ENCODE measurements at regions not wholly inside any gene's neighbourhood (a gene's known extent, or its start where the extent isn't known, plus 50 kb on each side); places are given as distances from the start of the nearest gene placed in this dataset.

DNA sequence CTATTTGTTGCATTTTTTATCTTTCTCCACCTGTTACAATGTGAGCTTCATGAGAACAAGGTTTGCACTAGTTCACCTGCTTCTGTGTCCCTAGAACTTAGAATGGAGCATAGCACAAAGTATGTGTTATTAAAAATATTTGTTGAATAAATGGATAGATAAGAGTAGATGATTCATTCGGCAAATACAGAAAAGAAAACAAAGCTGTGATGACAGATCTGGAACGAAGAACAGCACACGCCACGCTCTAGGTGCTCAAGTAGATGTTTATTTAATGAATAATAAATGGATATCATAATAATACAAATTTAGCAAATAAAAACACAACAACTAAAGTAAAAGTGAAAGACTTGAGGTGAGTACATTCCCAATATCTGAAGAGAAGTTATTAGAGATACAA, 273.1 kb downstream of the HAO1 start:
- Histone ChIP-seq H3K27ac (no peak overlapping the region), H3K4me1 (no peaks in the 10 kb centered on the region), H3K4me3 (no peak overlapping the region), H3K27me3 (no peaks in the 10 kb centered on the region), H3K9me3 (no peaks in the 10 kb centered on the region), H3K36me3 (no peaks in the 10 kb centered on the region)
- 64 to 67% methylated on average over 4 of the region's 4 CpGs for WGBS, 2 donors
- intact Hi-C loops (cut with DNase I) = no loop called here
- DNase-seq = no peak
- TF ChIP-seq POLR2AphosphoS5 (IDR thresholded peaks at IDR 0.05) = no peak
- no peak for TF ChIP-seq POLR2A (IDR thresholded peaks at IDR 0.05)
- no peak for TF ChIP-seq EP300 (IDR thresholded peaks at IDR 0.05)
- TF ChIP-seq, protein P1, sequence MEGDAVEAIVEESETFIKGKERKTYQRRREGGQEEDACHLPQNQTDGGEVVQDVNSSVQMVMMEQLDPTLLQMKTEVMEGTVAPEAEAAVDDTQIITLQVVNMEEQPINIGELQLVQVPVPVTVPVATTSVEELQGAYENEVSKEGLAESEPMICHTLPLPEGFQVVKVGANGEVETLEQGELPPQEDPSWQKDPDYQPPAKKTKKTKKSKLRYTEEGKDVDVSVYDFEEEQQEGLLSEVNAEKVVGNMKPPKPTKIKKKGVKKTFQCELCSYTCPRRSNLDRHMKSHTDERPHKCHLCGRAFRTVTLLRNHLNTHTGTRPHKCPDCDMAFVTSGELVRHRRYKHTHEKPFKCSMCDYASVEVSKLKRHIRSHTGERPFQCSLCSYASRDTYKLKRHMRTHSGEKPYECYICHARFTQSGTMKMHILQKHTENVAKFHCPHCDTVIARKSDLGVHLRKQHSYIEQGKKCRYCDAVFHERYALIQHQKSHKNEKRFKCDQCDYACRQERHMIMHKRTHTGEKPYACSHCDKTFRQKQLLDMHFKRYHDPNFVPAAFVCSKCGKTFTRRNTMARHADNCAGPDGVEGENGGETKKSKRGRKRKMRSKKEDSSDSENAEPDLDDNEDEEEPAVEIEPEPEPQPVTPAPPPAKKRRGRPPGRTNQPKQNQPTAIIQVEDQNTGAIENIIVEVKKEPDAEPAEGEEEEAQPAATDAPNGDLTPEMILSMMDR (IDR thresholded peaks at IDR 0.05) = no peak

DNA sequence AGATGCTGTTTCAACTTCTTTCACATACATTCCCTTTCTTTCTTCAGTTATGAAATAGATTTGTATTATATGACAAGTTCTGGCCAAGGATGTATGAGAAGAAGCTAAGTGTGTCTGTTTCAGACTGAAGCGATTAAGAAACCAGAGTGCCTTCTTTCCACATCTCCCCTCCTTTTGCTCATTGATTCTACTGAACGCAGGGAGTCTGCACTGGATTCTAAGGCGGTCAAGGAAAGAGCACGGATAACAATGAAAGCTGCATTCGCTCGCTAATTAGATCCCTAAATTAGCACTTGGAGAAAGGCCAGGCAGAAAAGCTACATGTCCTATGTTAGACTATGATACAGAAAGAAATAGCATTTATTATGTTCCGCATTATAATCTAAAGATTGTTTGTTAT, 267.7 kb downstream of the HAO1 start:
- no peaks in the 10 kb centered on the region for H3K9me3 ChIP-seq
- DNase-seq = no peak
- no peak overlapping the region for H3K4me3 ChIP-seq
- TF ChIP-seq, protein P1 (IDR thresholded peaks at IDR 0.05) = no peak
- TF ChIP-seq EP300 (IDR thresholded peaks at IDR 0.05) (no peak), POLR2A (IDR thresholded peaks at IDR 0.05) (no peak), POLR2AphosphoS5 (IDR thresholded peaks at IDR 0.05) (no peak)
- H3K27ac ChIP-seq = no peak overlapping the region
- intact Hi-C loops (cut with DNase I) = no loop called here
- H3K4me1 ChIP-seq = peaks cover 0 to 10% (median 3%) of the 10 kb centered on the region in 4 donors
- 85 to 88% methylated on average over 7 of the region's 7 CpGs for WGBS, 2 donors
- no peaks in the 10 kb centered on the region for H3K27me3 ChIP-seq
- no peaks in the 10 kb centered on the region for H3K36me3 ChIP-seq

DNA sequence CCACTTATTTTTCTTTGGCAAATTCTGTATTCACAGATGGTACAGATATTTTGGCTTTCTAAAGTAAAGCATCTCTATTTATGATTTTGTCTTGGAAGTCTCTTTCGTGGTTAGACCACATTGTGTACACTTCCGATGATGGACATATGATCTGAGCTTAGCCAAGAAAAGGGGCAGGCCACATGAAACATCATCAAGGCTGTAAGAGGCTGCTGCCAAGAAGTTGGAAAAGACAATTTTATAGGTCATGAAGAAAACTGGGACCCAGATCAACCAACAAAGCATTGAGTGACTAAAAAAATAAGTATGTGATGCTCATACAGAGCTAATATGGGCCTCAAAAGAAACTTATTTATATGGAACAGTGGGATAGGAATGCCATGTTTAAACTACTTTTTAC, 266.4 kb downstream of the HAO1 start:
- no peaks in the 10 kb centered on the region for H3K9me3 ChIP-seq
- H3K27me3 ChIP-seq = no peaks in the 10 kb centered on the region
- TF ChIP-seq POLR2A (IDR thresholded peaks at IDR 0.05) (no peak), EP300 (IDR thresholded peaks at IDR 0.05) (no peak), POLR2AphosphoS5 (IDR thresholded peaks at IDR 0.05) (no peak)
- TF ChIP-seq, protein P1 (IDR thresholded peaks at IDR 0.05) = no peak
- H3K27ac ChIP-seq = no peak overlapping the region
- intact Hi-C loops (cut with DNase I) = no loop called here
- peaks cover 0 to 10% (median 3%) of the 10 kb centered on the region in 4 donors for H3K4me1 ChIP-seq
- WGBS, 2 donors = 72 to 84% methylated on average over 2 of the region's 2 CpGs
- no peak overlapping the region for H3K4me3 ChIP-seq
- DNase-seq = no peak
- no peaks in the 10 kb centered on the region for H3K36me3 ChIP-seq

DNA sequence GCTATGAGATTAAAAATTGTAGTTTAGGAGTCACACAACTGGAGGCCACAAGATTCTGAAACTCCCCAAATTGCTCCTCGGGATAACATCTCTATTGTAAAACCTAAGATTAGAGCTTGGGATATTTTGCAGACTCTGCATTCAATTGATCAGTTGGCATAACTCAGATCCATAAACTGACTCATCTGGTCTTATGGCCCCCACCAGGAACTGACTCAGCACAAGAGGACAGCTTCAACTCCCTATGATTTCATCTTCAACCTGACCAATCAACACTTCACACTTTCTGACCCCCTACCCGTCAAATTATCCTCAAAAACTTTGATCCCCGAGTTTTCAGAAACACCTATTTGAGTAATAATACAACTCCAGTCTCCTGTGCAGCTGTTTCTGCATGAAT, 257.3 kb downstream of the HAO1 start:
- 73 to 86% methylated on average over 3 of the region's 3 CpGs for WGBS, 2 donors
- no peaks in the 10 kb centered on the region for H3K9me3 ChIP-seq
- DNase-seq = no peak
- no peak for TF ChIP-seq POLR2AphosphoS5 (IDR thresholded peaks at IDR 0.05)
- no peak for TF ChIP-seq POLR2A (IDR thresholded peaks at IDR 0.05)
- no peak for TF ChIP-seq EP300 (IDR thresholded peaks at IDR 0.05)
- TF ChIP-seq, protein P1 (IDR thresholded peaks at IDR 0.05) = no peak
- H3K27ac ChIP-seq = no peak overlapping the region
- H3K4me1 ChIP-seq = no peaks in the 10 kb centered on the region
- no peaks in the 10 kb centered on the region for H3K36me3 ChIP-seq
- intact Hi-C loops (cut with DNase I) = no loop called here
- H3K4me3 ChIP-seq = no peak overlapping the region
- no peaks in the 10 kb centered on the region for H3K27me3 ChIP-seq

DNA sequence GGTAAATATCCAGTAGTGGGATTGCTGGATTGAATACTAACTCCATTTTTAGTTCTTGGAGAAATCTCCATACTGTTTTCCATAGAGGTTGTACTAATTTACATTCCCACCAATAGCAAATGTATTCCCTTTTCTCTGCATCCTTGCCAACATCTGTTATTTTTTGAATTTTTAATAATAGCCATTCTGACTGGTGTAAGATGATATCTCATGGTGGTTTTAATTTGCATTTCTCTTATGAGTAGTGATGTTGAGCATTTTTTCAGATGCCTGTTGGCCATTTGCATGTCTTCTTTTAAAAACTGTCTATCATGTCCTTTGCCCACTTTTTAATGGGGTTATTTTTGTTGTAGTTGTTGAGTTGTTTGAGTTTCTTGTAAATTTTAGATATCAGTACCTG, 253.2 kb downstream of the HAO1 start:
- no peak for DNase-seq
- Histone ChIP-seq H3K9me3 (no peaks in the 10 kb centered on the region), H3K36me3 (no peaks in the 10 kb centered on the region), H3K27me3 (no peaks in the 10 kb centered on the region), H3K4me1 (no peaks in the 10 kb centered on the region), H3K4me3 (no peak overlapping the region), H3K27ac (no peak overlapping the region)
- no peak for TF ChIP-seq POLR2AphosphoS5 (IDR thresholded peaks at IDR 0.05)
- intact Hi-C loops (cut with DNase I) = no loop called here

Measured in sigmoid colon (tissue), 6 donors.